HG03354 (cell line): ENCODE measurements at regions not wholly inside any gene's neighbourhood (a gene's known extent, or its start where the extent isn't known, plus 50 kb on each side); places are given as distances from the start of the nearest gene placed in this dataset.
"Not testable (repeated sequence)": the region's sequence is repeated elsewhere in the genome, so short reads cannot be mapped to it uniquely, and the experiment has no call there.

Experiments used
- ATAC-seq: cut with Tn5 transposase; IDR thresholded peaks from one replicate; pipeline ENCODE4 v1.9.1; 2021; ENCODE audit warnings: mild to moderate bottlenecking; ENCODE audit not compliant: unreplicated experiment, poor library complexity, severe bottlenecking

GRCh38 chr6:67121115-67121514 lies 1414.1 kb upstream of the EYS start:
- ATAC-seq: no peak

DNA sequence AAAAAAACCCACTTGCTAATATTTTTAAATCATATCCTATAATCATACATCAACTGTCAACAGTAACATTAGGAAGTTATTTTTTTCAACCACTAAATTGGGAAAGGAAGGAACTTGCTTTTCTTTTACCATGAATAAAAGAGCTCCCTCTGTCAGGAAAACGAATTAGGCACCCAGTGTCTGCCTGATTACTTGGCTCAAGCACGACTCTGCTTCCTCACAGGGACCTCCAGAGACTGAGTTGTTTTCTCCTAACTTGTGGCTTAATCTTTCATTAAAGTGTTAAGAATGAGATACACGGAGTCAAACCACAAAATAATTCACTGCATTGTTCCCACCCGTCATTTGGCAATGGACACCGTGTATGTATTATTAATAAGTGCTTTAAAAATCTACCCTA lies 1405.1 kb upstream of the EYS start:
- no peak for ATAC-seq

DNA sequence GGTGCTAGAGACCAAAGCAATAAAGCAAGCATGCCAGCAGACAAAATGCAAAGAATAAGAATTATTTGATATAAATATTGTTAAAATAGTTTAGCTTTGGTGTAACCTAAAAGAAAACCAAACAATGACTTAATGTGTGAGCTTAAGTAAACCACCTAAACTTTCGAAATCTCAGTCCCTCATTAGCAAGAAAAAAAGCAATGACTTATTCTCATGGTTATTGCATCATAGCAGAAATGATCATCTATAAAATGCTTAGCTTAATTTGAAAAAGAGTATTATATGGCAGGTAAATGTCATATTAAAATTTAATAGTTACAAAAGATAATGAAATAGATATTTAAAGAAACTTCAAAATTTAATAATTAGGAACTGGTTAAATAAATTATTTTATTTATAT lies 1395.7 kb upstream of the EYS start:
- no peak for ATAC-seq

DNA sequence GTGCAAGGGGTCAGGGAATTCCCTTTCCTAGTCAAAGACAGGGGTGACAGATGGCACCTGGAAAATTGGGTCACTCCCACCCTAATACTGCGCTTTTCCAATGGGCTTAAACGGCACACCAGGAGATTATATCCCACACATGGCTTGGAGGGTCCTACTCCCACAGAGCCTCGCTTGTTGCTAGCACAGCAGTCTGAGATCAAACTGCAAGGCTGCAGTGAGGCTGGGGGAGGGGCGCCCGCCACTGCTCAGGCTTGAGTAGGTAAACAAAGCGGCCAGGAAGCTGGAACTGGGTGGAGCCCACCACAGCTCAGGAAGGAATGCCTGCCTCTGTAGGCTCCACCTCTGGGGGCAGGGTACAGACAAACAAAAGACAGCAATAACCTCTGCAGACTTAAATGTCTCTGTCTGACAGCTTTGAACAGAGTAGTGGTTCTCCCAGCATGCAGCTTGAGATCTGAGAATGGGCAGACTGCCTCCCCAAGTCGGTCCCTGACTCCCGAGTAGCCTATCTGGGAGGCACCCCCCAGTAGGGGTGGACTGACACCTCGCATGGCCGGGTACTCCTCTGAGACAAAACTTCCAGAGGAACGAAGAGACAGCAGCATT lies 1388.7 kb upstream of the EYS start:
- not testable (repeated sequence) for ATAC-seq

DNA sequence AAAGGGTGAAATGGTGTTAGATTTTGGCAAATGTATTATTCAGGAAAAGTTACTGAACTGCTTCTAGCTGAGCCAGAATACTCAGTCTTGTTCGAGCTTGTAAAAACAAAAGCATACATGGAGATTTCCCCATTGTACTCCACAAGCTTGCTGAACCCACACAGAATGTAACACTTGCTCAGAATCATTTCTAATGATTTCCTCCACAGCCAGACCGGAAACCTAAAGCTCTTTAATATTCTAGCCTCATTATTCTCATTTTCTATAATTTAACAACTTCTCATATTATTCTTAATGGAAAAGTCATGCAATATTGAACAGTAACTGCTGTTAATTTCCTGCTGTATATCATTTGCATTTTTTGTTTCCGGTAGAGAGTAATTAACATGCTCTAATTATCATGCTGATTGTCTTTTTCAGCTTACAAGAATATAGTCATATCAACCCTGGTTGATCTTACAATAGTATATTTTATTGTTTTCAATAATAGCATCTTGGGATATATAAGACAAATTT lies 1387.5 kb upstream of the EYS start:
- no peak for ATAC-seq

DNA sequence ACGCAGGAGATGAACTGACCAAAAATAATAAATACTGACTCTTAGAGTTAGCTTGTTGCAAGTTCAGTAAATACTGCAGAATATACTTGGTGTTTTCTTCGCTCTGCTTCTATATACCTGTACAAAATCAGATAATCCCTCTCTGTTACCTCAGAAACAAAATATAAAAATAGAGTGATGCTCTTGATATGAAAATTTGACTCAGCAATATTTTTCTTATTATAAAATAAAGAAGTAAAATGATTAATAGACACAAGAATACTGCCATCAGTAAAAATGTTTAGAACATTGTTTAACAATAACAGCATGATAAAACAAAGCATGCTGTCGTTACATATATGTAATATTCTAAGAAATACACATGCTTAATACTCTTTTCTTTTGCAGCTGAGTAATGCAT lies 1366.9 kb upstream of the EYS start:
- no peak for ATAC-seq

DNA sequence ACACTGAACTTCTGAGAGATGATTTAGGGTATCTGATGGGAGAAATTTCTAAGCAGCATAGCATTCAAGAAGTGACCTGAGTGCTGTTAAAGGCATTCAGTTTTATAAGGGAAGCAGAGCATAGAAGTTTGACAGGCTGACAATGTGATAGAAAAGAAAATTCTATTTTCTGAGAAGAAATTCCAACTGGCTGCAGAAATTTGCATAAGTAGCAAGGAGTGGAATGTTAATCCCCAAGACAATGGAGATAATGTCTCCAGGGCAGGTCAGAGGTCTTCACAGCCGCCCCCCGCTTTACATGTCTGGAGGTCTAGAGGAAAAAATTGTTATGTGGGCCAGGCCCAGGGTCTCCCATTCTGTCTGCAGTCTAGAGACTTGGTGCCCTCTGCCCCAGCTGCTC lies 1361.8 kb upstream of the EYS start:
- ATAC-seq: no peak

DNA sequence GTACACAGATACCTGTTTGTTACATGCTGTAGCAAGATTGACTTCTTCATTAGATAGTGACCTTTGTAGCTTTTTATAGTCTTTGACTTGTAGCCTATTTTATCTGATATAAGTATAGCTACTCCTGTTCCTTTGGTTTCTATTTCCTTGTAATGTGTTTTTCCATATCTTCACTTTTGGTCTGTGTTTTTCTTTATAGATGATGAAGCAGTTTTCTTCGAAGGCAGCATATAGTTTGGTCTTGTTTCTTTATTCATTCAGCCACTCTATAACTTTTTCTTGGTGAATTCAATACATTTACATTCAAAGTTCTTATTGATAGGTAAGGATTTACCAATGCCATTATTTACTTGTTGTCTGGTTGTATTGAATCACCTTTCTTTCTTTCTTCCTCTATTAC lies 1357.3 kb upstream of the EYS start:
- no peak for ATAC-seq

DNA sequence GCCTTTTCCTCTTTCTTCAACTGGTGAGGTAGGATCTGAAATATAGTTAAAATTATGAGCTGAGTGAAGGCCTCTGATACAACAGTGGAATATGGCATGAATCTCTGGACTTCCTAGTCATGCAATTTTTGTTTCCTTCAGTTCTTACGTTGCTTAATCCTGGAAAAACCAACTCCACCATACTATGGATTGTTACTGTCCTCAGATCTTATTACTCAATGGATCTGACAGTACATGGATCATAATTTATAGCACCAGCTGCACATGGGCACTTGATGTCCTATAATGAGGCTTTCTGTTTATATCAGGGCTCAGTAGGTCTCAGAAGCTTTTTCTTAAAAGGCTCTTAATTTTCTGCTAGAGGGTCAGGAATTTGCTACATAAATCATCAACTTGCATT lies 1341.0 kb upstream of the EYS start:
- ATAC-seq: no peak

GRCh38 chr6:67045076-67045475 lies 1338.0 kb upstream of the EYS start:
- ATAC-seq: no peak

GRCh38 chr6:67031451-67031850 lies 1324.4 kb upstream of the EYS start:
- no peak for ATAC-seq

DNA sequence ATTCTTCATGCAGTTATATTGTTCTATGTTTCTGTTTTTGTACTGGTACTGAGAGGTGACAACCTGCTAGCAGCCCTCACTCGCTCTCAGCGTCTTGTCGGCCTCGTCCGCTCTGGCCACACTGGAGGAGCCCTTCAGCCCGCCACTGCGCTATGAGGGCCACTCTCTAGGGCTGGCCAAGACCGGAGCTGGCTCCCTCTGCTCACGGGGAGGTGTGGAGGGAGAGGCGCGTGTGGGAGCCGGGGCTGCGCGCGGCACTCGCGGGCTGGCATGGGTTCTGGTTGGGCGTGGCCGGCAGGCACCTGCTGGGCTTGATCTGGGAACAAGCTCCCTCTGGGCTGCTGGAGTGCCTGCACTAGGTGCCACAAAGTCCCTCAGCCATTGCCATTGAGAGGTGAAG lies 1323.8 kb upstream of the EYS start:
- ATAC-seq: no peak

DNA sequence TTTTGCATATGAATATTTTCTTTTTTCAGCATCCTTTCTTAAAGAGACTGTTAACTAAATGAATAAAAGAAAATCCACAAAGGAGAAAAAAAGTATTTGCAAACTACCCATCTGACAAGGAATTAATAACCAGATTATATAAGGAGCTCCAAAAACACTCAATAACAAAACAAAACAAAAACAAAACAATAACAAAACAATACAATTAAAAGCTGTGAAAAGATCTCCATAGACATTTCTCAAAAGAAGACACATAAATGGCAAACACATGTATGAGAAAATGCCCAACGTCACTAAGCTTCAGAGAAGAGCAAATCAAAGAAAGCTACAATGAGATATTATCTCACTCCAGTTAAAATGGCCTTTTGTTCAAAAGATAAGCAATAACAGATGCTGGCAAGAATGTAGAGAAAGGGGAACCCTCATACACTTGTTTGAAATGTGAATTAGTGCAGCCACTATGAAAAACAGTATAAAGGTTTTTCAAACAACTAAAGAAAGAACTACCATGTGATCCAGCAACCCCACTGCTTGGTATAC lies 1310.0 kb upstream of the EYS start:
- no peak for ATAC-seq

GRCh38 chr6:67011441-67011840 lies 1304.4 kb upstream of the EYS start:
- no peak for ATAC-seq

DNA sequence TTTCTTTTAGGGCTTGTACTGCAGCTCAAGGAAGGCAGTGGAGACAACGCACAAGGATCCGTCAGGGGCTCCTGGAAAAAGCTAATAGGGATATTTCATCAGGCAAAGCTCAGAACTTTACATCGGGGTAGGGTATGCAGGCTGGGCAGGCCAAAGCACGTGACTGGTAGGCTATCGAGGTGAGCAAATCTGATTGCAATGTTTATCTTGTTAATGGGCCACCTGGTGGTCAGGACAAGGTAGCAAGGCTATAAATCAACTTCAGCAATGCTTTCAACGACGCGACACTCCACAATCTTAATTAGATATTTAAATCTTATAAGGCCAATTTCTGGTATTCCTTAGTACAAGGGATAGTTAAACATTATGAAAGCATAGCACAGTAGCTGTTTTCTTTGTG lies 1302.8 kb upstream of the EYS start:
- no peak for ATAC-seq

GRCh38 chr6:67003844-67004243 lies 1296.8 kb upstream of the EYS start:
- ATAC-seq: no peak

DNA sequence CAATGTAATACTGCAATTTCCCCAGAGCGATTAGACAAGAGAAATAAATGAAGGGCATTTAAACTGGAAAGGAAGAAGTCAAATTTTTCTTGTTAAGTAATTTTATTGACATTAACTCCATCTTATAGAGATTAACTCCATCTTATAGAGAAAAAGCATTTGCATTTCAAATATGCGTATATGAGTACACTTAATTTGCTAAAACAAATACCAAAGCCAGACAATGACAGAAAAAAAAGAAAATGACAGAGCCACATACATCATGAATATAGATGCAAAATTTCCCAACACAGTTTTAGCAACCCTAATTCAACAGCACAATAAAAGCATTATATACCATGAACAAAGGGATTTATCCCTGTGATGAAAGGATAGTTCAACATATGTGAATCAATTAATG lies 1293.1 kb upstream of the EYS start:
- ATAC-seq: no peak

DNA sequence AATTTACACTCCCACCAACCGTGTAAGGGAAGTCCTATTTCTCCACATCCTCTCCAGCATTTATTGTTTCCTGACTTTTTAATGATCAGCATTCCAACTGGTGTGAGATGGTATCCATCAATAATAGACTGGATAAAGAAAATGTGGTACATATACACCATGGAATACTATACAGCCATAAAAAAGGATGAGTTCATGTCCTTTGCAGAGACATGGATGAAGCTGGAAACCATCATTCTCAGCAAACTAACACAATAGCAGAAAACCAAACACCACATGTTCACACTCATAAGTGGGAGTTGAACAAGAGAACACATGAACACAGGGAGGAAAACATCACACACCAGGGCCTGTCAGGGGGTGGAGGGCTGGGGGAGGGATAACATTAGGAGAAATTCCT lies 1290.6 kb upstream of the EYS start:
- ATAC-seq: not testable (repeated sequence)

GRCh38 chr6:66995669-66996068 lies 1288.6 kb upstream of the EYS start:
- no peak for ATAC-seq

- ATAC-seq: not testable (repeated sequence)
These were observed 1286.7 kb upstream of the EYS start for GRCh38 chr6:66993708-66994107.

DNA sequence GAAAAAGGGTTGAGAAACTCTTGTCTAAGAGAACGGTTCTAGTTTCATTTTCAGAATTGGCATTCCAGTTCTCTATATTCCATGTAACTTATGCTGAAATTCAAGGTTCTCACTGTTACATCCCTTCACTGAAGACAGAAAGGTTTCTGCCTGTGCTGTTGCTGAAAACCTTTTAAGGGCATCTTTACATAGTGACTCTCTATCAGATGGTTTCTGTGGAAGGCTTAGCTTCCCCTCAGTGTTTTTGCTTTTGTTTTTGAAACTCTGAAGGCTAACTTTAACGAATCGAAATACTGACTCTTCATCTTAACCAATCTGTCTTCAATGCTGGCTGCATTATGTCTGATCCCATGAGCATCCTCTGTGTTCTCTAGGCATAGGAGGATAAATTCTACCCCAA lies 1286.2 kb upstream of the EYS start:
- no peak for ATAC-seq

- ATAC-seq: no peak
These were observed 1285.6 kb upstream of the EYS start for GRCh38 chr6:66992660-66993059.
